HG02678 (cell line): ENCODE measurements at regions not wholly inside any gene's neighbourhood (a gene's known extent, or its start where the extent isn't known, plus 50 kb on each side); places are given as distances from the start of the nearest gene placed in this dataset.

Experiments used
- ATAC-seq: cut with Tn5 transposase; IDR thresholded peaks from one replicate; pipeline ENCODE4 v1.9.1; 2021; ENCODE audit warnings: mild to moderate bottlenecking, moderate library complexity; ENCODE audit not compliant: unreplicated experiment

GRCh38 chr1:55612988-55613387 is 397.8 kb upstream of the USP24 start:
- ATAC-seq = no peak

DNA sequence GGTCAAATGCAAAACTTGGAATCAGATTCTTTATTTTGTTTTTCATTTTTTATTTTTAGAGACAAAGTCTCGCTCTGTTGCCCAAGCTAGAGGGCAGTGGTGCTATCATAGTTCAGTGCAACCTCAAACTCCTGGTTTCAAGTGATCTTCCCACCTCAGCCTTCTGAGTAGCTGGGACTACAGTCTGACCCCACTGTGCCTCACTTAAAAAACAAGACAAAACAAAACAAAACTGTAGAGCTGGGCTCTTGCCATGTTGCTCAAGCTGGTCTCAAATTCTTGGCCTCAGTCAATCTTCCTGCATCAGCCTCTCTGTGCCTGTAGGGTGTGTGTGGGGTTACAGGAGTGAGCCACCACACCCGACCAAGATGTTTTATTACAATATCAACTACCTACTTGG is 396.0 kb upstream of the USP24 start:
- no peak for ATAC-seq

DNA sequence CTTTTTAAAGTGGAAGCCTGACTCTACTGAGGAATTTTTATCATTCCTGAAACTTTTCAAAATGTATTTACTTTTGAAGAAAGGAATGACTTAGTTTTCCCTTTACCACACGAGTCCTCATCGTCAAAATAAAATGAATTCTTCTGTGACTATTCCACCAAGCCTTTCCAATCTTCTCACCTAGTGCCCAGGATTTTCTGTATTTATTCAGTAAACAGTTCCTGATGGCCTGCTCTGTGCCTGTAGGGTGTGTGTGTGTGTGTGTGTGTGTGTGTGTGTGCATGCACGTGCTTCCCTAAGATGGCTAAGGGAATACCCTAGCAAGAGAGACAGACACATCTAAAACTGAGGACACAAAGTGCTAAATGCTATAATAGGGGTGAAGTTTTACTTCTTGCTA is 395.0 kb upstream of the USP24 start:
- no peak for ATAC-seq

GRCh38 chr1:55609630-55610029 is 394.5 kb upstream of the USP24 start:
- no peak for ATAC-seq

DNA sequence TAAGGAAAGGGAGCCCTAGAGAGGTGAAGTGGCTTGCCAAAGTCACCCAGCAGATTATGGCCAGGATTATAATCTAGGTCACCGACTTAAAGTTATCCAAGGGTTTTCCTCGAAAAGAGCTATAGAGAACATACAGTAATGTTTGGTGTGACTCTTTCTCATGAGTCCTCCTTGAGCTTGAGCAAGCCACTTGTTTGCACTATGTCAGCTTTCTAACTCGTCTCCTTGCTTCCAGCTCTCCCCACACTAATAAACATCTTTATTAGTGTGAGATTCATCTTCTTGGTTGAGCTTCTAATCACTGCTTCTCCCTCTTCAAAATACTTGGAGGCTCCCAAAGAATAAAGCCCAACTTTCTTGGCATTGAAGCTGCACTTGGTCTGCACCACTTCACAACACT is 390.0 kb upstream of the USP24 start:
- no peak for ATAC-seq

- ATAC-seq = no peak
These were observed 389.6 kb upstream of the USP24 start for GRCh38 chr1:55604749-55605148.

DNA sequence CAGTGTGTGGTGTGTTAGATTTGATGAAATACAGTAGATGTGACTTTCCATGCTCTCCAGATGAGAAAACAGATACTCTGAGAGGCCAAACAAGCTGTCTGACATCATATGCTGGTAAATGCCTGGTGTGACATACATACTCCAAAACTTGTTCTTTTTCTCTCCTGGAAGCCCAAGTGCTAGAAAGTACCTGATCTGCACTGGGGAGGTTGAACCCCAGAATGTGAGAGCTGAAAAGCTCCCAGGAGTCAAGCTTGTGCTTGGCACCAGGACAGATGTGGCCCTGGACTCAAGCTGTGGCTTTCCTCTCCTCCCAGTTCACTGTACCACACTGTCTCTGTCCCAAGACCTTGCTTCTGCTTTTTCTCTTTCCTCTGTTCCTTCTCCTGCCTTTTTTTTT is 389.0 kb upstream of the USP24 start:
- ATAC-seq = no peak

DNA sequence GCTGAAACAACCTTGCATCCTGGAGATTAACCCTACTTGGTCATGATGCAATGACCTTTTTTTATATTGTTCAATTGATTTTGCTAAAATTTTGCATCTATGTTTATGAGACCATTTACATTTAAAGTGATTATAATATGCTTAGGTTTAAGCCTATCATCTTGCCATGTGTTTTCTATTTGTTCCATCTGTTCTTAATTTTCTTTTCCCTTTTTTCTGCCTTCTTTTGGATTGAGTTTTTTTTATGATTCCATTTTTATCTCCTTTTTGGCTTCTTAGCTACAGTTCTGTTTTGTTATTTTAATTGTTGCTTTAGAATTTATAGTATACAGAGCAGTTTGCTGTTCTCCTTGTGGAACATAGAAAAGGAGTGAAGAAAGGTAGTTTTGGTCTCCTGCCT is 385.1 kb upstream of the USP24 start:
- ATAC-seq = no peak

- ATAC-seq = no peak
These were observed 382.7 kb upstream of the USP24 start for GRCh38 chr1:55597910-55598309.

- ATAC-seq = no peak
These were observed 379.5 kb upstream of the USP24 start for GRCh38 chr1:55594701-55595100.

DNA sequence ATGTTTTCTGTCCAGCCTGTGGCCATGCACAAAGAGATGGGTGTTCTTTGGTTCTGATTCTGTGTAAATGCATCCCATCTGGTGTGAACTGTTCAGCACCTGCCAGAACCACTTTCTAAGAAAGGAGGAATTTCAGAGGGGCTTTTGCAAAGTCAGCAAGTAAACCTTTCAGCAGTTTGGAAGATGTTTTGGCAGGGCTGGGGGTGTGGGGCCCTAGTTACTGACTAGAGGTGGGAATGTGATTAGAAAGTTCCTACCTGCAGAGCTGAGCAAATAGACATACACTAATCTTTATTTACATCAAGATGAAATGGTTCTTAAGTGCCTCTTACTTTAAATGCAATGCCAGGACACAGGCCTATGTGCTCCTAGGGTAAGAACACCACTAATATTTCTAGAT is 378.1 kb upstream of the USP24 start:
- ATAC-seq = no peak

DNA sequence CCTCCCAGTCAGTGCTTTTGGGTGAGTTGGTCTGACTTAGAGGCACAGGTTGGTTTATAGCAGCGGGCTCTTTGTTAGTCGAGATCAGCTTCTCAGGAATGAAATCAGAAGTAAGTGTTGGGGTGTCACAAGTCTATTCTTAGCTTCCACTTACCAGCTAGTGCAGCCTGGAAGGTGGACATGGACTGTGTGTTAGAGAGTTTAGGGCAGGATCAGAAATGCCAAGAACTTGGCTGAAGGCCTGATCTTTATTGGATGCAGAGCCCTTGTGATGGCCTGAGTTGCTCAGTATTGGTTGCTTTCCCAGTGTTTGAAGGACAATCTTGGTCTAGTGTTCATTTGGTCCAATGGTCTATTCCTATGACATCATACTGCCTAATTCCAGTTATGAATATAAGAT is 377.0 kb upstream of the USP24 start:
- ATAC-seq = no peak

DNA sequence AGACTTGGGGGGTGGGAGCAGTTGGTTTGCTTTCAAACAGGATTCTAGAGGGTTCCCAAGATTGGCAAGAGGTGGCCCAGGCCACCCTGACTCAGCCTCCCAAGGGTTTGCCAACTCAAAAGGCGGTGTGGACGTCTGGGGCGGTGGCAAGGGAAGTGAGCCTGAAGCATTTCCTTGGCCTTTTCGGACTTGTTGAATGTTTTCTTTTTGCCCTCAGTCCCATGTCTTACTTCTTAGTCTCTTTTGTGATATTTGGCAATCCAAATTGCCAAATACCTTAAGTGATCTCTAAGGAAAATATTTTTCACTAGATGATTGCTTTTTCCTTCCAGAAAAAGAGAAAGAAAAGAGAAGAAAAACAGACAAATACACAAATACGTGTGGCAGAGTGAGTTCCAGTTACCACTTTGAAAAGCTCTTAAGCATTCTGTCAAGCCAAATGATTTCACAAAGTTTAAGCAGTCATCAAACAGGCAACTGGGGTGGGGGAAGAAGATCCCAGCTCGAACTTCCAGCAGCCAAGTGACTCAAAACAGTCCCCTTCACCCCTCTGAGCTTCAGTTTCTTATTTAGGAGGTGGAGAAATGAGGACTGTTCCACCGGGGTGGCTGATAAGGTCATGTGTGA is 374.6 kb upstream of the USP24 start:
- no peak for ATAC-seq

- ATAC-seq = no peak
These were observed 373.1 kb upstream of the USP24 start for GRCh38 chr1:55588309-55588708.

GRCh38 chr1:55586771-55587170 is 371.6 kb upstream of the USP24 start:
- ATAC-seq = no peak

DNA sequence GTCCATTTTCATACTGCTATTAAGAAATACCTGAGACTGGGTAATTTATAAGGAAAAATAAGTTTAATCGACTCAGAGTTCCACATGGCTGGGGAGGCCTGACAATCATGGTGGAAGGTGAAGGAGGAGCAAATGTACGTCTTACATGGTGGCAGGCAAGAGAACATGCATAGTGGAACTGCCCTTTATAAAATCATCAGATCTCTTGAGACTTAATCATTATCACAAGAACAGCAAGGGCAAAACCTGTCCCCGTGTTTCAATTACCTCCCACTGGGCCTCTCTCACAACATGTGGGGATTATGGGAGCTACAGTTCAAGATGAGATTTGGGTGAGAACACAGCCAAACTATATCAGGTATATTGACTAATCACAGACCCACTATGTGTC is 370.2 kb upstream of the USP24 start:
- ATAC-seq = no peak

GRCh38 chr1:55584526-55585401 is 369.6 kb upstream of the USP24 start:
- no peak for ATAC-seq

- ATAC-seq = no peak
These were observed 366.9 kb upstream of the USP24 start for GRCh38 chr1:55582084-55582483.

DNA sequence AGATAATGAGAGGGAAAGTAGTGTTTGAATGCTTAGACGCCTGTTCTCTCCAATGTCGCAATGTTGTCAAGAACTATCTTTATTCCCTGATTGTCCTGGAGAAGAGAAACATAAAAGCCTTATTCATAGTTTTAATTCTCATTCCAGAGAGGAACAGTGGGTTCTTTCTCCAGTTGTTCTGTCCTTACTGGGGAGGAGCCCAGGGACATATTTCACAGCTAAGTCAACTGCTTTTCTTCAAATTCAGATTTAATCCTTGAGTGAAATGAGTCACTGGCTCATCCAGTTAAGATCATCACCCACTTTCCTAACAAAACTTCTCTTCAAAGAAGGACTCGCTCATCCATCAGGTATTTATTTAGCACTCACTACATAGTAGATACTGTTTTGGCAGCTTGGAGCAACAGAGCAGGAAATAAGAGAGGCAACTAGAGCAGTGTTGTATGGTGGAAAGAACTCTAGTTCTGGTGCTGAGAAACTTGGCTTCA is 365.7 kb upstream of the USP24 start:
- no peak for ATAC-seq

DNA sequence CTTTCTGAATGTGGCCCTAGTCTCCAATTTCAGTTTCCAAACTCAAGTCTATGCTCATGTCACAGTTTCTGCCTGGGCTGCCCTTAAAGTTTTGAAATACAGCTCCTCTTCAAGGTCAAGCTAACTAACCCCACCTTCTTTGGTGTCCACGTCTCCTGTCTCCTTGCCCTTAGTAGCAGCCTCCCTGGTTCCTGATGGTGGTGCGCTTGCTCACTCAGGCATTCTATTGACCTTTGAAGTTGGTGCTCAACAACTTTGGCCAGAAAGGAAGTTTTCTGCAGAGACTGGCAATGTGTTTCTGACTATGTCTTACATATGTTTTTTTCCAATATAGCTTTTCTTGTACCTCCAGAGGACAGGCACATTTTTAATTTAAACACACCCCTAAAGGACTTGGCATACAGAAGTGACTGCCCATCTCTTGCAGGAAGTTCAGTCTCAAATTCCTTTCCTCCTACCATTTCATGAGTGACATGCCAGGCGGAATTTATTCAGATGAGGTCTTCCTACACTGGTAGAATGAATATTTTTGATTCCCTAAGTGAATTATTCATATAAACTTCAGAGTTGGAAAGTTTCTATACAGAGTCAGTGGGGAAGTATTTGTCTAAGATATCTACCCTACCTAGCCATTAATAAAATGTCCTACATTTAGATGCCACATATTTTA is 364.3 kb upstream of the USP24 start:
- ATAC-seq = no peak

DNA sequence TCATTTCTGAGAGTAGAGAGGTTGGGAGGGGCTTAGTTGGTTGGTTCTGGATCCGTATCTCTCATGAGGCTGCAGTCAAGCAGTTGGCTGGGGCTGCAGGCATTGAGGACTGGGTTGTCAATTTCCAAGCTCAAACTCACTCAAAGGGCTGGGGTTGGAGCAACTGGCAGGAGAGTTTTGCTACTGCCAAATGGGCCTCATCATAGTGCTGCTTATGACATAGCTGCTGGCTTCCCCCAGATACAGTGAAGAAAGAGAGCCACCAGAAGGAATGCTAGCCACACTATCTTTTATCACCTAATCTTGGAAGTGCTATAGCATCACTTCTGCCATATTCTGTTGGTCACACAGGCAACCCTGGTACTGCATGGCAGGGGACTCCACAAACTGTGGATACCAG is 363.5 kb upstream of the USP24 start:
- no peak for ATAC-seq
